Hematopoietic multipotent progenitor cell treated with erythropoietin and hydrocortisone succinate and interleukin-3 and kit ligand, for 4 days (in vitro differentiated cells): ENCODE measurements at regions not wholly inside any gene's neighbourhood (a gene's known extent, or its start where the extent isn't known, plus 50 kb on each side); places are given as distances from the start of the nearest gene placed in this dataset.
"Not testable (repeated sequence)": the region's sequence is repeated elsewhere in the genome, so short reads cannot be mapped to it uniquely, and the experiment has no call there.

ENCODE experiments used
- DNase-seq: peaks from one replicate; pipeline ENCODE4 v3.0.0-alpha.2; 2015

DNA sequence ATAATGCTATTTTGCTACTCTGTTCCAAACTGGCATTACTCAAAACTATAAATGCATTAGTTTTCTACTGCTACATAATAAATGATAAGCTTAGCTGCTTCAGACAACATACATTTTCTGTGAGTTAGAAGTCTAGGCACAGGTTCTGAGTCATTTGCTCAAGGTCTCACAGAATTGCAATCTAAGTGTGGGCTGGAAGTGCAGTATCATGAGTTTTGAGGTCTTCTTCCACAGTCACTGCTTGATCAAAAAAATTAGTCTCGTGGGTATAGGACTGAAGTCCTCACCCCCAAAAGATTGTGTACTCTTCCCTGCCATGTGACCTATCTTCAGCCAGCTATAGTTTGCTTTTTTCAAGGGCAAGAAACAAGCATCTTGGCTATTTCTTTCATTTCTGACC, 676.9 kb downstream of the ADCYAP1 start:
- no peak for DNase-seq

DNA sequence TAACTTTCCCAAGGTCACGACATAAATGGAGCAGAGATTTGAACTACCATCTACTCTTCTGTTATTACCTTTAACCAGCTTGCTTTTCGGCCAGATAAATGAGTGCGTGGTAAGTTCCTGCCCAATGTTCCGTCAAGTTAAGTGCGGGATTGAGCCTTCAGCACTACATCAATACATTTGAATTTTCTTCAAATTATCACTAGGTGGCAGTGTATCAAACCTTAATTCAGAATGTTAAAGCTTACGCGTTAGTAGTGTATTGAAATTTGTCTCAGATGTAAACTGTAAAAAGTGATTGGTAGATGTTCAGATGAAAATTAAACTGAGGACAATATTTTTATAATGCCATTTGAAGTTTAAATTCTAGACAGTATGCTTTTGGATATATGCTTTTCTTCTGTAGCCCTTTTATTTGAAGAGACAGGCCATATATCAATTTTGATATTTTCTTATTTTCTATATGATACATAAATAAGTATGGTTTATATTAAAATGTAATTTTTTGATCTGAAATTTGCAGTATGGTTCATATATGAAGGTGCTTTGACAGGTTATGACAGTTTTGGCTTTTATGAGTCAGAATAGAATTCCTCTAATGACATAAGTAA, 681.3 kb downstream of the ADCYAP1 start:
- DNase-seq = peak; percentile 77

DNA sequence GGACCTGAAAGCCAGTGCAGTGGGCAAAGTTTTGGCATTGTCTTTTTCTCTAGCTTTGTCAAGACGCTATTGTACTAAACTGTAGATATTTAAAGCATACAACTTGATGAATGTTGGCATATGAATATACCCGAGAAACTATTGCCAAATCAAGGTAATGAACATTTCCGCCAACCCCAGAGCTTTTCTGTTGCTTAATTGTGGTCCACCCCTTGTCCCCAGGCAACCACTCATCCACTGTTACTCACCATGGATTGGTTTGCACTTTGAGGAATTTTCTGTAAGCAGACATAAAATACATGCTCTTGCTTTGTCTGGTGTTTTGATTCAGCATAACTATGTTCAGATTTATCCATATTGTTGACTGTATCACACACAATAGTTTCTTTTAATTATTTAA, 688.4 kb downstream of the ADCYAP1 start:
- DNase-seq = no peak

DNA sequence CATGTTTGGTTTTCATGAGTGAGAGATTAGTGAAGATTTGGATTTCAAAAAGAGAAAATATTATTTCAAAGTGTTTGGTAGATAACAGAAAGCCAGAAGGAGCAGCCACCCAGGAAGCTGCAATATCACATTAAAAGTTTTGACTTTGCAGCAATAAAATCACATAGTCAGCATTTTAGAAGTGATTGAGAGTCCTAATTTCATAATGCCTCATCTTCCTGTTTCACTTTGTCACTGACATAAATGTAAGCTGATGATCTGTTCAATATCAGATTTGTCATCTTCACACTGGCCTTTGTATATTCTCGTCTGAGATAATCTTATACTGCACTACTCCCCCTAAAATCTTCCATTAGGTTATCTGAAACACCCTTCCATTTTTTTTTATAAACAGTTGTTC, 690.5 kb downstream of the ADCYAP1 start:
- DNase-seq = no peak

DNA sequence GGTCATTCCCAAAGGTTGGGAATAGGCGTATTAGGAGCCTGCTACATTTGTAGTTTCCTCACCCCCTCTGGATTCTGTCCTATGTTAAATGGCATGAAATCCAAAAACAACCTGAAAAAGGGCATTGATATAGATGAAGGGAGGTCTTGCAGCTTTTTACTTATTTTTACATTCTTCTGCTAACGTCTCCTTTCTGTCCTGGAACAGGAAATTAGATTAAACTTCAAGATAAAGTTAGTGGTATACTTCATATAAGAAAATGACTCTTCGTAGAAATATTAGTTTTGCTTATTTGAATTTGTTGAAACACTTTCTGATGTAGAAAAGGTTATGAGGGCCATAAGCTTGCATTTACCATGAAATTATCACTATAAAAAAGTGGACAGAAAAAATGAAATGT, 694.5 kb downstream of the ADCYAP1 start:
- peak; percentile 53 for DNase-seq

DNA sequence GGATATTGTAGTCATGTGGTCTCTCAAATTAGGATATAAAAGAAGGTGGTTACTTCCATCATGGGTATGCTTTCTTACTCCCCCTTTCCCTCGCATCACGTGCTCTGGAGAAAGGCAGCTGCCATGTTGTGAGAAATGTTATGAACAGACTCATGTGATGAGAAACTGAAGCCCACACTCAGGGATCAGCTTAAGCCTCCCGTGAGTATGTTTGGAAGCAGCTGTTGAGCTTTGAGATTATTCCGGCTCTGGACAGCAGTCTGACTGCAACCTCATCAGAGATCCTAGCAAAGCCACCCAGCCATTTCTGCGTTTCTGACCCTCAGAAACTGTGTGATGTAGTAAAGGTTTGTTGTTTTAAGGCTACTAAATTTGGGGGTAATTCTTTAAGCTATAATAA, 700.1 kb downstream of the ADCYAP1 start:
- no peak for DNase-seq

DNA sequence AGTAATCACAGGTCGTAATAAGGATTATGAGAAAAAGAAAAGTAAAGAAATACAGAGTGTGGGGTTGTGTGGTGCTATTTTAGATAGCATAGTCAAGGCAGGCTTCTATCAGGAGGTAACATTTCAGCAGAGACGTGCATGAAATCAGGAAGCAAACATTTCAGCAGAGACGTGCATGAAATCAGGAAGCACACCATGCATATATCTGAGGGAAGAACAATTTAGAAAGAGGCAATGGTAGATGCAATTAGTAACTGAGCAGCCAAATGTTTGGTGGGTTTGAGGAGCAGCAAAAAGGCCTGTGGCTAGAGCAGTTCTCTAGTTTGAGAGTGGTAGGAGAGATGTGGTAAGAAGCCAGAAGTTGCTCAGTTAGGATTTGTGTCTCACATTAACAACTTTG, 713.7 kb downstream of the ADCYAP1 start:
- peak; percentile 9 for DNase-seq

DNA sequence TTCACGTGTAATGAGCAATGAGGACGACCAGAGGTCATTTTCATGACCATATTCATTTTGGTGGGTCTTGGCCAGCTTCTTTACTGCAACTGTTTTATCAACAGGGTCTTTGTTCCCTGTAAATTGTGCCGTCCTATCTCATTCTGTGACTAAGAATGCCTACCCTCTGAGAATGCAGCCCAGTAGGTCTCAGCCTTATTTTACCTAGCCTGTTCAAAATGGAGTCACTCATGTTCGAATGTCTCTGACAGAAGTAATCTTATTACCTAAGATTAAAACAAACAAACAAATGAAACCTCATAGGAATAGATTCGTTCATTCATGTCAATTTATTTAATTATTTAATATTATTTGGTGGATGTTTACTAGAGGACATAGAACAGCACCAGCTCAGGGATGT, 714.8 kb downstream of the ADCYAP1 start:
- DNase-seq = no peak

DNA sequence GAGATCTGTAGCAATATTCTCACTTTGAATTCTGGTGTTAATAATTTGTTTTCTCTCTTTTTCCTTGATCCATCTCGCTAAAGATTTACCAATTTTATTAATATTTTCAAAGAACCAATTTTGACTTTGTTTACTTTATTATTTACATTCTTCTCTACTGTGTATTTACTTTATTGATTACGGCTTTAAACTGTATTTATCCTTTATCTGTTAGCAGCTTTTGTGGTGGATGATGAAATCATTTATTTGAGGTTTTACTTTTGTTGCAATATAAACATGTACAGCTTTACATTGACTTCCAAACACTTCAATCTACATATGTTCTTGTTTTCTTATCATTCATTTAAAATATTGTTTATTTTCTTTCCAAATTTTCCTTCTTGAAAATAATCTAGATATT, 719.9 kb downstream of the ADCYAP1 start:
- no peak for DNase-seq

DNA sequence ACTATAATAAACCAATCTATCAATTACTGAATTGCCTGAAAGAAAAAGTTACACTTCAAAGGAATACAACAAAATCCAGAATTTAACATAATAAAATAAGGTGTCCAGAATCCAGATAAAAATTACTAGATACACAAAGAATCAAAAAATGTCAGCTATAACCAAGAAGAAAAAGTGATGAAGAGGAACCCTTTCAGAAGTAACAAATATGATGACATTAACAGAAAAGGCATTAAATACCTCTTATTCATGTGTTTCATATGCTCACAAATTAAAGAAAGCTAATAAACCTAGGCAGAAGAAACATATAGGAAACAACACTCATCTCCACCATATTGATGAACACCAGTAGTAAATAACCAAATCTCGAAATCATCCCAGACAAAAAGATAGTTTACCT, 722.8 kb downstream of the ADCYAP1 start:
- no peak for DNase-seq

DNA sequence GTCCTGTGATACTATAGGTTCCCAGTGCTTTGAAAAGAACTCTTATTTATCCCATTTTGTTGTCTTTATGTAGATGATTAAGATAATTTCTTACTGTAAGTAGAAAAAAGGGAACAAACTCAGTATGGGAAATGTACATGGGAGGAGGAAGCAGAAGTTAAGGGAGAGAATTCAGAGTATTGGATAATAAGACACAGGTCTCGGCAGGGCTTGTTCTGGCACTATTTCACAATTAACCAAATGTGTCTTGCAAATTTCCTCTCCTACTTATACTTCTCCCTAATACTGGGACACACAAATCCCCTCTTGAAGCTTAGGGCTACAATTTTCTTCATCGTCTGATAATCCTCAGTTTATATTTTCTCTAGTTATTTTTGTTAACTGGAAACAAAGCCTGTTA, 744.0 kb downstream of the ADCYAP1 start:
- DNase-seq = peak; percentile 52

DNA sequence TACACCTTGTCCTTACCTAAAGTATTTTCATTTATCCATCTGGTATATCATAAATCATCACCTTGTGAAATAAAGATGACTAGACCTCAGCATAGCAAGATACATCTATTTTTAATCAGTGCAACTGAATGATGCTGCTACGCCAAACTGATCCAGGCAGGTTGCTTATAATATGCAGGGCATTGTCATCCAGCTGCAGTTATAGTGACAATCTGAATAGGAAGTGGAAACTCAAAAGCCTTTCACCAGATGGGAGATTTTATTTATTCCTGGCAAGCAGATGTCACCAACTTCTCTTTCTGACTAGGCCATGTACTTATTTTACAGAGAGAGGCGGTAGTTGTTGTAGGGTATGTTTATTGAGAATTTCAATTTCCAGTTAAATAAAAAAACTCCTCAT, 747.3 kb downstream of the ADCYAP1 start:
- DNase-seq = peak; percentile 18

DNA sequence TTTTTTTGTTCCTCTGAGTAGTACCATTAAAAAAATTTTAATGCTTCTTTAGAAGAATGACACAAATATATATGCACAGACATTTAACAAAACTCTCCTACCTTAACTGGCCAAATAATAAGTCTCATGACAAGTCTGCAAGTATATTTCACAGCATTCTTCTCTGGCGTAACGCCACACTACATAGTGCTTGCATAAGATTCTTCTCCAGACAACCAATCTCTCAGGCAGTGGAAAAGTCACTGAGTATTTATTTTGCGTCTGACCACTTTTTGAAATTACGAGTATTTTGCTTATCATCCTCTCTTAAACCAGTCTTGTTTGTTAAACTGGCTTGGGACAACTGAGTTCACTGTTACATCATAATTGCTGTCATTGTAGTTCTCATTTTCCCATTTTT, 749.2 kb downstream of the ADCYAP1 start:
- DNase-seq = no peak

DNA sequence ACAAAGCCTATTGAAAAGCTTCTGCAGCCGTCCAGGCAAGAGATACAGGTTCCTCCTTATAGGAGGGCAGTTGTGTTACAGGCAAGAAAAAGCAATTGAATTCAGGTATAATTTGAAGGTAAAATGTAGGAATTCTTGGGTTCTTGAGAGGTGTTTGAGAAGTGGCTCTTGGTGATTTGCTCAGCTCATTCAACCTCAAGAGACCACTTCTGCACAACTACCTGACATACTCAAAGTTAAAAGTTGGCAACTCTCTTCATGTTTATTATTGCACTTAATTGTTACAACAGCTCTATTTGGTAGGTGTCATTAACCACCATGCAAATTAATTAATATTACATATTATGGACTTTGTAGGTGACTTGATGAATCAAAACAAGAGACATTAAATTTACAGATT, 753.2 kb downstream of the ADCYAP1 start:
- no peak for DNase-seq

DNA sequence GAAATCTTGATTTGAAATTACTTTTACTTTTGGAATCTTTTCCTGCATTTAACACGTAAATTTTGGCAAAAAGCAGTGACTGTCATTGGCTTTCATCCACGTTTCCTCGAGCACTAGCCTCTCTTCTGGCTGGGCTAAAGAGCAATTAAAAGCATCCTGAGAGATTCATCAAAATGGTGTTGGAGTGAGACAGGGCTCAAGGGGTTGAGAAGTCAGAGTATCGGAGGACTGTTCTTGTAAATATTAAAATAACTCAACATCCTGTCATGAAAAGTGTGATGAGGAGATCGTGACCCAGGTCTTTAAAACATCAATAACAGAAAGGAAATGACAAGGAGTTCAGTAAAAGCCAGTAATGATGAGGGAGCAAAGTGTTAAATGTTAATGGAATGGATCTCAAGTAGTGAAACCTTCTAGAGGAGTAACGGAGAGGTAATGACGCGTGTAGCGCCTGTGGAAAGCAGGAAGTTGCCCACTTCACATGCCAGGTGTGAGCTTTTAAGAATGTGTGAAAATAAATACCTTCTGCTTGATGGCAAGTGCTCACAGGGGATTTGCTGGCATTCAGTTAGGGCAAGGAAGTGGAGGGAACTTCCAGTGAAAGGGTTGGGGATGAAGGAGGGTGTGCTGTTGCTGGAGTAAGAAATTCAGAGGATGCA, 754.4 kb downstream of the ADCYAP1 start:
- no peak for DNase-seq

DNA sequence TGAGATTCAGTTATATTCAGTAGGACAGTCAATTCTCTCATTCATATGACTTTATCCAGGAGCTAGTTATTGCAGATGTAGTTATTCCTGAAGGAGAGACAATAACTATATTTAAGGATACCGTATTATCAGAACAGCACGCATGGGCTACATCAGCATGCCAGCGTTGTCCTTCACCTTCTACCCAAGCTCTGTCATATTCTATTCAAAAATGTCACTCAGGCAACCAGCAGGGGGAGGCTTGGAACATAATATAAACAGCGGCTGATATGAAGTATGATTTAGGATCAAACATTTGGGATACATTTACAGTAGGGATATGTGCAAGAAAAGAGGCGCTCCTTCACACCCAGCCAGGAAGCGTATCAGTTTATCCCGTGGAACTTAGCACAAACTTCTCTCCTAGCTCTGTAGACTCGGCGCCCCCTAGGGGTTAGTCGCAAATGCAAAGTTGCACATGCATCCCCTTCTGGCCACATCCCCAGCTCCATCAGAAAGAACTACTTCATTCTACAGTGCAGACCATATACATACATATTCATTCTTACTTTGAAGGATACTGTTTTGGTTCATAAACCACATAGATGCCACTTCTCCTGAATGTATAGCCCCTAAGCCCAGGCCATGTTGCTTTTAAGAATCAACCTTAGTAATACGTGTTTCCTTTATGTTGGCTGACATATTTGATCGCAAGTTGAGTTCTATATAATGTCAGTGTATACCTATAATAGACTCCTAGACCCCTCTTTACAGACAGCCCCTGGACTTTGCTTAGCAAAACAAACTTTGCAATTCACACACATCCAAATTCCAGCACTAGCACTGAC, 759.4 kb downstream of the ADCYAP1 start:
- DNase-seq = peak; percentile 80

DNA sequence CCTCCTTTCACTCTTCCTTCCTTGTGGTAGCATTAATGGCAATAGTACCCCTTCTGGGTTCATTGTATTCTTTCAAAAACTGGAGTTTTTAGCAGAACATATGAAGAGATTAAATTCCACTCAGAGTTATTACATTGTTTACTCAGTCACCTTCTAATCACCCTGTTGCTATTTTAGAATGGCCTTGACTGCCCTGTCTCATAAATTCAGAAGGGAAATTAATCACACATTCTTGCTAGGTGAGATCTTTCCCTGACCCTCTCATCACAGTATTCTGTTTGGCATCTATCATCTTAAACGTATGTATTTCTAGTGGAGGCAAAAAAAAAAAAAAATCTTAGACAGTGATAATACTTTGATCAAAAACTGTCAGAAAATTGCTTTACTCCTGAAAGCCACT, 760.4 kb downstream of the ADCYAP1 start:
- no peak for DNase-seq

DNA sequence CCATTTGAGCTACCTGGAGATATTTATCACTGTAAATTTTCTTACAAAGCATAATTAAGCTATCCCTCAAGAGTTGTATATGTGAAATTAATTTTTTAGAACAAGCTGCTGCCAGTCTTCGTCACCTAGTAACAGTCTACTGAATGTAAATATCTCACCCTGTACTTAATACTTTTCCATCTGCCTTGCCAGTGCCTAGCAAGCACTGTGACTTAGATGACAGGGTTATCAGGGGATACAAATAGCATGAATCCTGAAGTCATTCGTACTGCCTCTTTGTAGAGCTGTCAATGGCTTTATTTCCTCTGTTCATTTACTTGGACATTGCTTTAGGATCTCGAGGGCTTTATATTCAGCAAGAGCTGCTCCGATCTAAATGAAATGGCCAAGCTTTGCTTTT, 763.6 kb downstream of the ADCYAP1 start:
- no peak for DNase-seq

DNA sequence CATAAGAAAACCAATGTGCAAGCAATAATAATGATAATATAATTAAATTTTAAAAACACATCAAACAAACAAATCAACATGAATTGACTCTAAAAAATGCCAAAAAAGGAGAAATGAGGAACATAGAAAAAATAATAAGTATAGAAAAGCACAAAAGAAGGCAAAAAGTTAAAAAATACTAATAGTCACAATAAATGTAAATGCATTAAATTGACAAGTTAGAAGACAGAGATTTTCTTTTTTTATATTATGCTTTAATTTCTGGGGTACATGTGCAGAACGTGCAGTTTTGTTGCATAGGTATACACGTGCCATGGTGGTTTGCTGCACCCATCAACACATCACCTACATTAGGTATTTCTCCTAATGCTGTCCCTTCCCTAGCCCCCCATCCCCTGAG, 767.0 kb downstream of the ADCYAP1 start:
- DNase-seq = not testable (repeated sequence)

DNA sequence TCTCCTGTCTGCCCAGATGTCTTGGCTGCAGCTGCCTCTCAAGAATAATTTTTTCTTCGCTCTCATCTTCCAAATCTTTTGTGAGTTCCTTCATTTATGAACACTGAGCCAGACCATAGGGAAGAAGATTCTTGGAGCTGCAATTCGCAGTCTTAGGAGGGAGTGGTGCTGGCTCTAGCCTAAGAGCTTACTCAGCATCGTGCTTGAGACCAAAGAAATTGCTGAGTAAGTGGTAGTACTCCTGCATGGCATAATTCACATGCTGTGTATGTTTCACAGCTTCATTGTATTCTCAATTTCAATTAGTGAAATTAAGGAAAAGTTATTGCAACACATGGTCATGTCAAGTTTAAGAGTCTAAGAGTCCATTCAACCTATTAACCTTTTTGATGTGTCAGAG, 771.7 kb downstream of the ADCYAP1 start:
- no peak for DNase-seq

DNA sequence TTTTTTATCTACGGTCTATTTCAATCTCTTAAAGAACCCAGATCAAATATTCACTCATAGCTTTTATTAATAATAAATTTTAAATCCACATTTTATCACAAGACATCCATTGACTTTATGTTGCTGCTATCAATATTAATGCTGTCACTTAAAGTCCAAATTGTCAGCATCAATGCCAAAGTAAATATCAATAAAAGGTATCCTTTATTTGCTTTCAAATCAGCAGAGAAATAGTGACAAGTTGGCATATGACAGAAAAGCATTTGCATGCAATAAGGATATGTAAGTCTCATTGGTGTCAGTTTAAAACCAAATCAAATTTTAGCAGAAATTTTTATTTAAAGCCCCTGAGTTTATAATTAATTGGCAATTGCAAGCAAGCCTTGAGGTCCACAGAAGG, 775.4 kb downstream of the ADCYAP1 start:
- no peak for DNase-seq

DNA sequence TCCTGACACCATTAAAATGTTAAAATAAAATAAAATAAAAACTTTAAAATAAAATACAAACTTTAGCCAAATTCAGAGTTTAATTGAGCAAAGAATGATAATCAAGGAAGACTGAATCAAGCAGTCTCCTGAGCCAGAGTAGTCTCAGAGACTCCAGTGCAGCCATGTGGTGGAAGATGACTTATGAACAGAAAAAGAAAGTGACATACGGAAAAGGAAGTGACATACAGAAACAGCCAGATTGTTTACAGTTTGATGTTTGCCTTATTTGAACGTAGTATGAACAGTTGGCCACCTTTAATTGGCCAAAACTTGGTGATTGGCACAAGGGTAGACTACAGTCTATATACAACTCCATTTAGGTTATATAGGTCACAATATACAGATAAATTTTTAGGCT, 787.2 kb downstream of the ADCYAP1 start:
- DNase-seq = no peak

DNA sequence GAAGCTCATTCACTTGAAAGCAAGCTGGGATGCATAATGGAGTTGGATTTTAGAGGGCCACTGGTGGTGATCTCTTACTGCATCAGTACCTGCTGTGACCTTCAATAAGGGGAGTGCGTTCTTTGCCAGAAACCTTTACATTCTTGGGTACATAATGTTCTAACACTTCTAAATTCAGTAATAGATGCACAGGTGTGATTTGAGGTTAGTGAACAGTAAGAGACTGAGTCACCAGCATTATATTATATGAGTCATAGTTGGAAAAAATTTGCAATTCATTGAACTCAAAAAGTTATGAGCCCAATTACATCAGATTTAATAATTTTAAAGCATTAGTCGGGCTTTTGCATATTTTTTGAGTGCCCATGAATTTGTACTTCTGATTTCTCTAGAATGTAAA, 803.3 kb downstream of the ADCYAP1 start:
- no peak for DNase-seq

DNA sequence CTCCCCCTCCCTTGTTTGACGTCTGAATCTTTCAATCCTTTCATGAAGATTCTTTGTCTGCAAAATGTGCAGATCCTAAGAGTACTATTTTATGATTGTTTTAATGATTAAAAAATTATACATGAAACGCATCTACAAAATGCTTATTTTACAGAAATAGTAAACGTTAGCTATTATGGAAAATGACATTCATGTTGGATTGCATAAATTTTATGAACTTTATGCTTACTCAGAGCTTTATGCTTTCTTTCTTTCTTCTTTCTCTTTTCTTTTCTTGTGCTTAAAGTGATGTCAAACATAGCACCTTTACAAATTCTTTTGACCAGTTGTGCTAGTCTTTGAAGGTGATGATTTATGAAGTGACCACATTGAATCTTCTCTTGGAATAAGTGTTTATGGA, 805.4 kb downstream of the ADCYAP1 start:
- DNase-seq = no peak
